Adrenal gland (tissue), 9 donors: ENCODE measurements at regions not wholly inside any gene's neighbourhood (a gene's known extent, or its start where the extent isn't known, plus 50 kb on each side); places are given as distances from the start of the nearest gene placed in this dataset.

Source experiments
- DNase-seq, 7 donors: peaks; one replicate each; pipeline ENCODE4 v3.0.0-alpha.2; 2019 to 2020
- H3K27ac ChIP-seq, 5 donors: fragments of 200-600 bp; sonication (generic) in 4 of 5; 1 replicate in 3 of 5; 2 replicates in 2 of 5; pipeline versions ENCODE4 v1.5.1 to v1.8.0; 2016 to 2020; ENCODE audit warnings: mild to moderate bottlenecking in 1 of 5
- H3K27me3 ChIP-seq: fragments of 200-600 bp; 2 replicates; pipeline ENCODE4 v1.8.0; 2021
- H3K36me3 ChIP-seq, 2 donors: fragments of 200-600 bp; replicated peaks in 1 of 2; 1 replicate in 1 of 2; 2 replicates in 1 of 2; pipeline versions ENCODE4 v1.5.1 to v1.8.0; 2018 to 2022
- H3K4me1 ChIP-seq, 2 donors: fragments of 200-600 bp; replicated peaks in 1 of 2; 1 replicate in 1 of 2; 2 replicates in 1 of 2; pipeline versions ENCODE4 v1.5.1 to v1.8.0; 2018 to 2021
- H3K4me3 ChIP-seq, 4 donors: fragments of 200-600 bp; sonication (generic) in 3 of 4; one replicate each; pipeline ENCODE4 v1.5.1; 2016 to 2018
- H3K9me3 ChIP-seq, 3 donors: fragments of 200-600 bp; sonication (generic) in 1 of 3; replicated peaks in 1 of 3; 1 replicate in 2 of 3; 2 replicates in 1 of 3; pipeline versions ENCODE4 v1.5.1 to v1.8.0; 2016 to 2021
- POLR2A ChIP-seq, 2 donors: fragments of 450-650 bp; IDR thresholded peaks; one replicate each; pipeline ENCODE4 v1.6.1; 2017; ENCODE audit warnings: antibody characterized with exemption in 2 of 2, mild to moderate bottlenecking in 2 of 2, moderate library complexity in 1 of 2
- WGBS, 4 donors: extraction: QIAGEN DNeasy Blood & Tissue Kit in 2 of 4; methylation state at CpG; one replicate each; pipeline versions ENCODE4 v1.1.5 to v1.1.7; 2013 to 2017; 5-methylcytosine and 5-hydroxymethylcytosine counted together
- intact Hi-C, 2 donors: fragments of 100-400 bp; cut with DNase I; formaldehyde crosslinking; loops; one replicate each; pipeline versions ENCODE4 v1.14.1 to v1.15.0; 2022 to 2023
- TF ChIP-seq, protein P1 (sequence below), 6 experiments: fragments of 450-650 bp in 4 of 6; fragments of 200-600 bp in 2 of 6; sonication (generic) in 1 of 6; IDR thresholded peaks; 1 replicate in 5 of 6; 2 replicates in 1 of 6; pipeline versions ENCODE4 v1.5.1 to v1.8.0; 2016 to 2021; ENCODE audit warnings: antibody characterized with exemption in 6 of 6, mild to moderate bottlenecking in 2 of 6, moderate library complexity in 1 of 6
- donor health status: healthy with polysubstance abuse.
- donor health status: Bipolar disorder and iron deficiency.
- donor health status: DM: yes; HTN: yes; CAD: no.
- donor health status: DM: no; HTN: no; CAD: no.
- donor health status: DM: no; HTN: no; CAD: no.

- no peak for TF ChIP-seq POLR2A (IDR thresholded peaks at IDR 0.05)
- TF ChIP-seq, protein P1, sequence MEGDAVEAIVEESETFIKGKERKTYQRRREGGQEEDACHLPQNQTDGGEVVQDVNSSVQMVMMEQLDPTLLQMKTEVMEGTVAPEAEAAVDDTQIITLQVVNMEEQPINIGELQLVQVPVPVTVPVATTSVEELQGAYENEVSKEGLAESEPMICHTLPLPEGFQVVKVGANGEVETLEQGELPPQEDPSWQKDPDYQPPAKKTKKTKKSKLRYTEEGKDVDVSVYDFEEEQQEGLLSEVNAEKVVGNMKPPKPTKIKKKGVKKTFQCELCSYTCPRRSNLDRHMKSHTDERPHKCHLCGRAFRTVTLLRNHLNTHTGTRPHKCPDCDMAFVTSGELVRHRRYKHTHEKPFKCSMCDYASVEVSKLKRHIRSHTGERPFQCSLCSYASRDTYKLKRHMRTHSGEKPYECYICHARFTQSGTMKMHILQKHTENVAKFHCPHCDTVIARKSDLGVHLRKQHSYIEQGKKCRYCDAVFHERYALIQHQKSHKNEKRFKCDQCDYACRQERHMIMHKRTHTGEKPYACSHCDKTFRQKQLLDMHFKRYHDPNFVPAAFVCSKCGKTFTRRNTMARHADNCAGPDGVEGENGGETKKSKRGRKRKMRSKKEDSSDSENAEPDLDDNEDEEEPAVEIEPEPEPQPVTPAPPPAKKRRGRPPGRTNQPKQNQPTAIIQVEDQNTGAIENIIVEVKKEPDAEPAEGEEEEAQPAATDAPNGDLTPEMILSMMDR (IDR thresholded peaks at IDR 0.05) = no peak
- Histone ChIP-seq H3K9me3 (no peaks in the 10 kb centered on the region), H3K4me1 (no peaks in the 10 kb centered on the region), H3K36me3 (no peaks in the 10 kb centered on the region), H3K27me3 (no peaks in the 10 kb centered on the region), H3K4me3 (no peak overlapping the region), H3K27ac (no peak overlapping the region)
- intact Hi-C loops = no loop called here
- 83 to 89% (median 86%) methylated on average over 1 of the region's 1 CpG for WGBS, 4 donors
- no peak for DNase-seq
Observed at GRCh38 chr12:46891306-46891705, 65.5 kb upstream of the SLC38A4 start.

DNA sequence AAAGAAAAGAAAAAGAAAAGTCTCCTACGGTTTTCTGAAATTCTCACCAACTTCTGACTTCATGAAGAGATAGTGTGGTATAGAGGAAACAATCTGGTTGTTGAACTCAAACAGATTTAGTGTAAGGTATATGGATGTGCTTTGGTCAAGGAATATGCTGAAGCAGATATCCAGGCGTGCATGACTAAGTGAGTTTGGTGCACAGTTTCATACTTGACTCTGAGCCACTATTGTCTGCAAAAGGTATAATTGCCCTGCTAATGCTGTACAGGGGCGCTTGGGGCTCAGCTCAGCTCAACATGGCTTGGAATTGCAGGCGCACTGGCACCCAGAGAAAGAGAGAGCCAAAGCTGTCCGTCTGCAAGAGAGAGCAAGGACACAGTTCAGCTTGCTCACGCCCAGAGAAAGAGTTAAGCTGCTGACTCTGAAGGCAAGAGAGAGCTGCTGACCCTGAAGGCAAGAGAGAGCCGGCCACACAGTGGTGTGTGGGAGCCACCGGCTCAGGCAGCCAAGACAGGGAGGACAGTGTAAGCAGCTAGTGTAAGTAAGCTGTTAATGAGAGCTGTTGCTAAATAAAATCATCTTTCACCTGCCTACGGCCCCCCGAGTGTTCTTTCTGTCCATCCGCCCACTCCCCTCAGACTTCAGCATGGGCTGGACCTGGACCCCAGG, 66.4 kb upstream of the SLC38A4 start:
- intact Hi-C loops = no loop called here
- Histone ChIP-seq H3K27ac (no peak overlapping the region), H3K27me3 (no peaks in the 10 kb centered on the region), H3K9me3 (no peaks in the 10 kb centered on the region), H3K4me3 (no peak overlapping the region), H3K4me1 (no peaks in the 10 kb centered on the region), H3K36me3 (no peaks in the 10 kb centered on the region)
- TF ChIP-seq, protein P1 (IDR thresholded peaks at IDR 0.05) = no peak
- peak in 1 of 7 donors; percentile 13 for DNase-seq
- 64 to 67% (median 65%) methylated on average over 11 of the region's 11 CpGs for WGBS, 4 donors

DNA sequence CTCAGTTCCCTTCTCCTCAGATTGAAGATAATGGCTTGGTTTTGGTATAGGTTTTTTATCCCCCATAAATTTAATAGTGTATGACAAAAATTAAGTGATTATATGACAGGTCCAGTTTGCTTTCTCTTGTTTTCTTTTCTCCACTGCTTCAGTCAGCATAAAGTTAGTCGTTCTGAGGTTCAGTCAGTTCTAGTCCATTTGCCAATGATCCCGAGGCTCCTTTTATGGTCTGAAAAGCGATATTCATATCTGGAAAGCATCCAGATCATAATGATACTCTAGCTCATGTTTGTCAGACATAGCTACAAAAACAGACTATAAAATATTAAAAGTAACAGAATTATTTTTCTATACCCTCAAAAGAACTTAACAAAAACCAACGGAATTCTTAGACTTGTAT, 67.1 kb upstream of the SLC38A4 start:
- intact Hi-C loops = no loop called here
- Histone ChIP-seq H3K9me3 (no peaks in the 10 kb centered on the region), H3K4me3 (no peak overlapping the region), H3K27me3 (no peaks in the 10 kb centered on the region), H3K4me1 (no peaks in the 10 kb centered on the region), H3K36me3 (no peaks in the 10 kb centered on the region), H3K27ac (no peak overlapping the region)
- no peak for TF ChIP-seq POLR2A (IDR thresholded peaks at IDR 0.05)
- TF ChIP-seq, protein P1 (IDR thresholded peaks at IDR 0.05) = no peak
- WGBS, 4 donors = 62 to 76% (median 68%) methylated on average over 4 of the region's 4 CpGs
- DNase-seq = no peak

GRCh38 chr12:46893434-46893833, 67.6 kb upstream of the SLC38A4 start:
- no peaks in the 10 kb centered on the region for H3K4me1 ChIP-seq
- no peak for DNase-seq
- H3K4me3 ChIP-seq = no peak overlapping the region
- H3K27ac ChIP-seq = no peak overlapping the region
- WGBS, 4 donors = 83 to 96% (median 90%) methylated on average over 1 of the region's 1 CpG
- H3K27me3 ChIP-seq = no peaks in the 10 kb centered on the region
- H3K9me3 ChIP-seq = no peaks in the 10 kb centered on the region
- TF ChIP-seq, protein P1 (IDR thresholded peaks at IDR 0.05) = no peak
- H3K36me3 ChIP-seq = no peaks in the 10 kb centered on the region
- intact Hi-C loops = no loop called here
